Skin of body (tissue), 1 donor: ENCODE measurements at regions not wholly inside any gene's neighbourhood (a gene's known extent, or its start where the extent isn't known, plus 50 kb on each side); places are given as distances from the start of the nearest gene placed in this dataset.

Source experiments
- DNase-seq: peaks from one replicate; lab custom pipeline; 2025; lab: John Stamatoyannopoulos, UW

GRCh38 chr5:89421035-89421434 is 538.1 kb upstream of the MEF2C start:
- no peak for DNase-seq

- no peak for DNase-seq
Observed at GRCh38 chr5:89418407-89419085, 535.6 kb upstream of the MEF2C start.

- DNase-seq: no peak
Observed at GRCh38 chr5:89417990-89418389, 535.0 kb upstream of the MEF2C start.

GRCh38 chr5:89417515-89417914 is 534.5 kb upstream of the MEF2C start:
- DNase-seq: no peak

GRCh38 chr5:89411891-89412290 is 528.9 kb upstream of the MEF2C start:
- no peak for DNase-seq

- DNase-seq: no peak
Observed at GRCh38 chr5:89407054-89407453, 524.1 kb upstream of the MEF2C start.

- DNase-seq: no peak
Observed at GRCh38 chr5:89401659-89402058, 518.7 kb upstream of the MEF2C start.

GRCh38 chr5:89401012-89401411 is 518.0 kb upstream of the MEF2C start:
- no peak for DNase-seq

- DNase-seq: no peak
Observed at GRCh38 chr5:89399548-89399947, 516.6 kb upstream of the MEF2C start.

GRCh38 chr5:89397096-89397495 is 514.1 kb upstream of the MEF2C start:
- no peak for DNase-seq

- no peak for DNase-seq
Observed at GRCh38 chr5:89396278-89396954, 513.4 kb upstream of the MEF2C start.

GRCh38 chr5:89395111-89395510 is 512.1 kb upstream of the MEF2C start:
- no peak for DNase-seq

- no peak for DNase-seq
Observed at GRCh38 chr5:89388872-89389271, 505.9 kb upstream of the MEF2C start.

- no peak for DNase-seq
Observed at GRCh38 chr5:89384391-89384790, 501.4 kb upstream of the MEF2C start.

GRCh38 chr5:89380635-89381034 is 497.7 kb upstream of the MEF2C start:
- DNase-seq: no peak

- no peak for DNase-seq
Observed at GRCh38 chr5:89377767-89378455, 494.9 kb upstream of the MEF2C start.

GRCh38 chr5:89374818-89375521 is 492.0 kb upstream of the MEF2C start:
- DNase-seq: no peak

GRCh38 chr5:89374144-89374784 is 491.3 kb upstream of the MEF2C start:
- DNase-seq: no peak

- no peak for DNase-seq
Observed at GRCh38 chr5:89372176-89372575, 489.2 kb upstream of the MEF2C start.

GRCh38 chr5:89371646-89372045 is 488.7 kb upstream of the MEF2C start:
- DNase-seq: no peak

GRCh38 chr5:89359046-89359445 is 476.1 kb upstream of the MEF2C start:
- DNase-seq: no peak
